ENCODE measurements at regions not wholly inside any gene's neighbourhood (a gene's known extent, or its start where the extent isn't known, plus 50 kb on each side); places are given as distances from the start of the nearest gene placed in this dataset.
"Not testable (repeated sequence)": the region's sequence is repeated elsewhere in the genome, so short reads cannot be mapped to it uniquely, and the experiment has no call there.

DNA sequence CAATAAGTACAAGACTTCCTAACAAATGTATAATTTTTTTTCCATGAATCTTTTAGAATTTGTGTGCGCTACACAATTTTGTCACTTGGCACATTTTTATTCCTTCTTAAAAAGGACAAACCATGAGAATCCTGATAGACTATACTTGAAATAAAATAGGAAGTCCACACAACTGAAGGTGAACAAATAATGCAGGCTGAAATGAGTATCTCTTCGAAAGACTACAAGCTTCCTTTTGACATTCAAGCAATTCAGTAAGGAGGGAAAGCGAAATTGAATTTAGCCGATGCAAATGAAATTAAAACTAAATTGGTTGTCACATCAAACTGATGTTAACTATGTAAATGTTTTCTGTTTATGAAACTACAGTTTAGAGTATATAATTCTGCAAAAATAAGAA is 374.4 kb upstream of the CCNH start:
- DNase-seq (ENCODE audit: low spot score) (no peak), FAIRE-seq (no peak)

DNA sequence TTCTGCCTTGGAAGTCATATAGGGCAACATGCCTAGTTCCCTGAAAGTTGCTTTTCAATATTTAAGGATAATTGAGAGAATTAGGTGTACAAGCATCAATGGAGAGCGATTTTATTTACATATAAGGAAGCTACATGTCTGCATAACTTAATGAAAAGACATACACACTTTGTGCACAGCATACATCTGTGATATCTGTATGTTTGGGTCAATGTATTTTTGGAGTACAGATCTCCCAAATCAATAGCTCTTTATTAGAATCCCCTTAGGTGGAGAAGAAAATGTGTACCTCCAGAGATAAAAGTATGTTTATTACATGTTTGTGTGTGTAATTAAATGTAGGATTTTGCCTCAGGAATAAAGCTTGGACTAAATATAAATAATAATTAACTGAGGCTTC is 373.7 kb upstream of the CCNH start:
- FAIRE-seq (no peak), DNase-seq (ENCODE audit: low spot score) (no peak)

DNA sequence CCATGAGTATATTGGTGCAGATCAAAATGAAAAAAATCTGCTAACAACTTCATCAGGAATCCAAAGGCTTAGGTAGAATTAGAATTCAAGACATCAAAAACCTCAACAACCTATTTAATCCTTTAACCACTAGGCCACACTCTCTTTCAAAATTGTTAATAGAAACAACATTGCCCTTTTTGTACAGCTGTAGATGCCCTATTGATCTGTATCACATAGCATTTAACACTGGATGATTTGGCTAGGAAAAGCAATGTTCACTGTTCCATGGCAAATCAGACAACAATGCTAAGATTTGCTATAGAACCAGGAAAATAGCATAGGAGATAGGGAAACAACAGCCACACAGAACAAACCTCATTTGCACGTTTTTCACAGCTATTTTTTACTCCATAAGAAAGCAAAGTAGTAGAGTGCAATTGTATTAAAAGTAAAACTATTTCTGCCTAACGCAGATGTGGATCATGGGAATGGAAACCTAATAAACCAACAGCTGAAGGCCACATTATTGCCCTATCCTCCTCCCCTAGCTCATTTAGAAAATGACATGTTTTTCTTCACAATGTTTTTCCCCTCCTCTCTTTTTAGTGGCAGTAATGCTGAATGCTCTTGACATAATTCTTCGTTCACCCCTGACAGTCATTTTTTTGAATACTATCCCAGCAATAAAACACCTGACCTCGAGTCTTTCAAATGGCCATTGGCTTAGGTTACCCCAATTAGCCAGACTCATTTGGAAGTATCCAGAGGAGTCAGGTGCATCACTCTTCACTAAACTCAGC is 373.0 kb upstream of the CCNH start:
- DNase-seq (ENCODE audit: low spot score) (no peak), FAIRE-seq (no peak)

DNA sequence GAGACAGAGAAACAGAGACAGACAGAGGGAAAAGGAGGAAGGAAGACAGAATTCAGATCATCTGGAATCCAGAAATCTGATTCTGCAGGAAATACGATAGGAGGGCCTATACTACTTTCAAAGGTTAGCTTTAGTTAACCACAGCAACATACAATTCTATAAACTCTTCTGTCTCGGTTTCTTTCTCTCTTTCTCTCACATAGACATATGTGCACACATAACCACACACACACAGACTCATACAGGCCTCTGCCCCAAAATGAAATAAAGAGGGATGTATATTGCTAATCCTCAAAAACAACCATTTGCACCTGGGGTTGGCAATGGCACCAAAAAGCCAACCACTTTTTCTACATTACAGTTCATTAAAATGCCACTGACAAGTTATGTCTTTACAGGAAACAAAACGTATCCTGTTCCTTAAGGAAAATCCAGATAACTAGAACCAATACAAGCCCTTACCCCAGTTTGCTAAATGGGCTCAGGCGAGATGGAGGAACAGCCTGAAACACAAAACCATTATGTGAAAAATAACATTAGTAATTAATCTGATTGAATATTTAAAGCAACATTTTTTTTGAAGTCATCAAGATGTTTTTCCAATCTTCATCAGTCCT is 372.3 kb upstream of the CCNH start:
- DNase-seq (ENCODE audit: low spot score) = no peak
- FAIRE-seq = no peak

DNA sequence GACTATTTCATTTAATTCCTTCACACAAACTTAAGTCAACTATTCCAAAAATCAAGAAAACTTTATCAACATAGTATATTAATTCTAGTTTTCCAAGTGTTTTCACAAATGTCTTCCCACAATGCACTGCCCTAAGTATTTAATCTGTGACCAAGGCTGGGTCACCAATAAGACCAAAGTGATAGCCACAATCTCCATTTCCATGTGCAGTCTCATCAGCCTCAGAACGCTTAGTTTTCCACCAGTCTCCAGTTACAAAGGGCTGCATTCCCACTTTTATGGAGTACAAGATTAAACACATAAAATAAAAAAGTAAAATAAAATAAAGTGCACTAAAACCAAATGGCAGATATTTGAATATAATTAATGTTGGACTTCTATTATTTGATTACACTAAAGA is 371.6 kb upstream of the CCNH start:
- DNase-seq (ENCODE audit: low spot score) (no peak), FAIRE-seq (no peak)

DNA sequence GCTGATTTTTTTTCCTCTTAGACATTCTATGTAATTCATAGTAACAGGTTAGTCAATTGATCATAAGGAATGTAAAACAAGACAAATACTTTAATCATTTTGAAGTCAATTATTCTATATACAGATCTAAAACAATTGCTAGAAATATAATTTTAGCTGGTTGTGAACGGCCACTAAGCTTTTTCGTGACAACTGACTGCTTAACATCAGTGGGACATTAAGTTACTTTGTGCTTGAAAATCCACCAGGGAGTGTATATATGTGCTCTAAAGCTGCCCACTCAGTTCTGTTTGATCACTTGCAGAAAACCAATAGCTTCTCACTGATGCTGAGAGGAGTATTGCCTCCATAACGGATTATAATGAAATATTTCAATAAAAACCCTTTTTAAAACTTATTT is 370.2 kb upstream of the CCNH start:
- DNase-seq (ENCODE audit: low spot score) (no peak), FAIRE-seq (no peak)

DNA sequence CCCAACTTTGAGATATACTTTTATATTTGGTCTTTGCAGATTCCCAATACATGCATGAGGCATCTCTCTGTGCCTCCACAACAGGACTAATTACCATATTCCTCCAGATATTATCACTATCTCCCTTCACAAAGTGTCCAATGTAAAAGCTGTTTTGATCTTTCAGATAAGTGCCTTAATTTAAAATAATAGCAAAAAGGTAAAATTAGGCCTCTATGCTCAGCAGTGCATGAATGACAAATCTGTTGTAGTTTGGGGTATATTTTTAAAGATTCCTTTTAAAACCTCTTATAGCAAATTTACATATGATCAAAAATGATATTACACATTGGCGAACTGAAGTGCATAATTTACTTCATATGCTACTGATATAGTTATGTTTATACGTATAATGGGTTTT is 369.2 kb upstream of the CCNH start:
- FAIRE-seq = no peak
- no peak for DNase-seq (ENCODE audit: low spot score)

DNA sequence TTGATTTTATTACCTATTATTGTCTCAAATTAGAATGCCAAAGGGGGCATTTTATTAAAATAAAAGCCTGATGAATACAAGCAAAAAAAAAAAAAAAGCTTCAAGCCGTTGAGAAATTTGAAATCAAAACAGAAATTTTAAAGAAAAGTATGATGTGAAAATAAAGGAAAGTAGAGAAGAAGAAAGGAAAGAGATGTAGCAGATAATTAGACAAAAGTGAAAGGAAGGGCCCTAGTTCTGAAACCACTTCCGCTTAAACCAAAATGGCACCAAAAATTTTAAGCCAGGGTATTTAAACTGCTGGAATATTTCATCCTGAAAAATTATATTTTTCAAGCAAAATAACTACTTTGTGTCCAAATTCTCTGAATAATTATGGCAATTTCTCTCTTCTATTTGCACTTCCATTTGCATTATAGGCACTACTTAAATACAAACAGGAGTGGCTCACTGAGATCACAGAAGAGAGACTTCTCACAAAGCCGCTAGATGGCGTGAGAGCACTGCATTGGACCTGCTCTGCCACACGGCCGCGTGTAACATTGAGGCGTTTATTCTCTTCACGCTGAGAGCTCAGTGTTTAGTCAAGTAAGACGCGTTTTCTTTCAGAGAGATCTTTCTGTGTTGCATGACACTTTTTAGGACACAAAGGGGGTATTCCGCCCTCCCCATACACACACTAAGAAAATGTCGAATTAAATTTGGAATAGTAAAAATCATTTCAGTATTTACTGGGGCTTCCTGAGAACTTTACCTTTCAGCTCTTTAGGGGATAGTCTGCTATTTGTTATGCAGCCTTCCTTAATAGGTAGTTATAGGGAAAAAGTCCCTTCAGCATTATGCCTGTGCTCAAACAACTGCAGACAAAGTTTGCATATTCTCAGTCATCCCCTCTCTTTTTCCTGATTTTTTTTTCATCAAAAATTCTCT is 368.4 kb upstream of the CCNH start:
- FAIRE-seq (peak; percentile 29), DNase-seq (ENCODE audit: low spot score) (peak; percentile 47)

DNA sequence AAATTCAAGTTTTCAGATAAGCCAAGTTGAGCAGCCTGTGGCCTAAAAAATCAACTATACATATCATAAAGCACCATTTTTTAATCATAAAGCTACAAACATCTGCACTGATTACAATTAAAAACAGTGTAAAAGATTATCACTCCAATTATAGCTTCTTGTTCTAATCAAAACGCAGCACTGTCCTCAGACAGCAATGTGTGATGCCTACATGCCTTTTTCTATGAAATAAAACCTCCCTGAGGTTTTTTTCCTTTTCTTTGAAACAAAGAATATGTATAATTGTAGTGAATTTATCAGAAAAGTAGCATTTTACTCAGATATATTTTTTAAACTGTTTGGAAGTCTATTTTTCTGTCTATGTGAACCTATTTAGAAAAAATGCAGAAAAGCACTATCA is 366.1 kb upstream of the CCNH start:
- DNase-seq (ENCODE audit: low spot score) (no peak), FAIRE-seq (no peak)

DNA sequence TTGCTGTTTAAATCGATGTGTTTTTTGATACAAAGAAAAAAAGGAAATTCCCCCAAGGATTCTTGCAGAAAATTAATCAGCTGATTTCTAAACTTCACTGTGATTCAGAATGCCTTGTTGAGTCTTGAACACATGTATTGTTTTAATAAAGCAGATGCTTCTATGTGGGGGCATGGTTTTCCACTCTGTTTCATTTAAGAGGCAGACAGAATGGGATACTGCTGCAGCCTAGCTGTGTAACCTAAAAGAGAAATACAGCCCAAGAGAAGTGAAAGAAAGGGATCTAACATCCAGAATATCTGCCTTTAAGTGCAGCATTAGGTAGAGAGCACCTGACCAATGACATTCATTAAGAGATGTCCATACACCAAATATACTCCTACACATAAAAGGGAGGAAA is 365.1 kb upstream of the CCNH start:
- FAIRE-seq (no peak), DNase-seq (ENCODE audit: low spot score) (no peak)

DNA sequence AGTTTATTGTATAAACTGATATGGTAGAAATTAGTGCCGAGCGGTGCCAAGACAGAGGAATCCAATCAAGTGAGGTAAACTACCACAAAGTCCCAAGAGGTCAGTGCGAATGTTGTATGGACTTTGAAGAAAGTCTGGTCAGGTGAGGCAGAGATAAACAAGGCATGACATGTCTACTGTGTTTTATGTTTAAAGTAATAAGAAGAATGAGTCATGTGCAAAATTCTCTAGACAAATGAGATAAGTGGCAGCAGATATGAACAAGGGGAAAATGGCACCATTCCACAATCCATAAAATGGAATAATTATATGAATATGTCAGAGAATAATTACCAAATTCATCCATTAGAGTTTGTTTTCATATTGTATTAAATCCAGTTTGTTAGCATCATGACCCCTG is 364.1 kb upstream of the CCNH start:
- no peak for FAIRE-seq
- no peak for DNase-seq (ENCODE audit: low spot score)

DNA sequence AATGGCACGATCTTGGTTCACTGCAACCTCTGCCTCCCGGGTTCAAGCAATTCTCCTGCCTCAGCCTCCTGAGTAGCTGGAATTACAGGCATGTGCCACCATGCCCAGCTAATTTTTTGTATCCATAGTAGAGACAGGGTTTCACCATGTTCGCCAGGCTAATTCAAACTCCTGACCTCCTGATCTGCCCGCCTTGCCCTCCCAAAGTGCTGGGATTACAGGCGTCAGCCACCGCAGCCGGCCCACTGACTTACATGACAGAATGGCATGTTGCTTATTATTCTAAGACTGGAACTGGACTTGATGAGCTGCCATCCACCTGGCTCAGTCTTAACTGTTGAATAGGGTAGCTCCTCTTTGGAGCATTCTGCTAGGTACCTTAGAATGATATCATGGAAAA is 363.6 kb upstream of the CCNH start:
- FAIRE-seq; DNase-seq (ENCODE audit: low spot score): not testable (repeated sequence)

DNA sequence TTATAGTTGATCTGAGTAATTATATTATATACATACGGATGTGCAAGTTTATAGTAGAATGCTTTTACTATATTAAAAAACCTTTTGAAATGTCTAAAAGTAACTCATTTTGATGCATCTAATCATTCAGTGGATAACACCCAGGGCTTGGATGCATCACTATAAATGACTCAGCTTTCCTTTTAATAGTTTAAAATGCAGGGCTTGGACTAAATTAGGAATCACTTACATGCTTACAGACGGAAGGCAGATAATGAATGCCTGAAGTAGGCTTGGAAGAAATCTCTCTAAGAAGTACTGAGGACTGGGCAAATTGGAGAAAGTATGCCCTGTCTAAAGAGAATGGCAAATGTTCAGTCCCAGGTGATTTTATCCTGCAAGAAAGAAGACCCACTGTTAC is 362.5 kb upstream of the CCNH start:
- DNase-seq (ENCODE audit: low spot score) = no peak
- FAIRE-seq = no peak

DNA sequence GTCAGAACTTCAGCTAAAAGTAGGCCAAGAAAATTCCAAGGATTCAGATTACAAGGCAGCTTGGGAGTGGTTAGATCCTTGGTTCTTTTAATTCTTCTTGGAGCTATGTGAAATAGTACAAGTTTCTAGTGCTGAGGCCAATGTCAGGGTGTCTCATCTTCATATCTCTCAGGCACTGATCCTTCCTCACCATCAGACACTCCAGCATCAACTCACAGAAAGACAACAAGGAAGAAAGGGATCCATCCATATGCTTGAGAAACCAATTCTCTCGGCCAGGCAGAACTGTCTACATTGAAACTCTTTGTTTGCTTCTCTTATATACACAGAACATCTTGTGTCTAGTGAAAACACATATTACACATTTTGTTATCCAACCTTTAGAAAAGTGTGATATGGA is 362.1 kb upstream of the CCNH start:
- FAIRE-seq = no peak
- no peak for DNase-seq (ENCODE audit: low spot score)

DNA sequence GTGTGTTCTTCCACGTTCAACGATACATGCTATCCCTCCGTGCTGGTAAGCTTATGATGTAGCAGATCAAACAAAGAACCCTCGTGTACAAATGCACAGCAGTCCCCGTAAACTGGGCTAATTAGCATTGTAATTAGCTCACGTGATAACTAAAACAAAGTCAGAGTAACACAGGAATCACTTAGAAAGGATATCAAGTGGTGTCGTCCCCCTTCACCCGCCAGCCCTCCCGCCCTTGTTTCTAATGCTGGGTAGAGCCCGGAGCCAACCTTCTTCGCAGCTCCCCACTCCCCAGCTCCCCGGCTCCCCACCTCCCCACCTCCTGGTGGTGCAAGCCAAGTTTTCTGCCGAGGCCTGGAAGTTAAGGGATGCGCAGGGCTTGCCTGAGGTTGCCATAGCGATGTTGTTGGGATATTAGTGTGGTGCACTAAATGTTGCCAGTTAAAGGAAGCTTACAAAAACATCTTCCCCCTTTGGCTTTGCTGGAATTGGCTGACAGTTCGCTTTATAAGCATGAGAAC is 357.9 kb upstream of the CCNH start:
- DNase-seq (ENCODE audit: low spot score) (no peak), FAIRE-seq (no peak)

DNA sequence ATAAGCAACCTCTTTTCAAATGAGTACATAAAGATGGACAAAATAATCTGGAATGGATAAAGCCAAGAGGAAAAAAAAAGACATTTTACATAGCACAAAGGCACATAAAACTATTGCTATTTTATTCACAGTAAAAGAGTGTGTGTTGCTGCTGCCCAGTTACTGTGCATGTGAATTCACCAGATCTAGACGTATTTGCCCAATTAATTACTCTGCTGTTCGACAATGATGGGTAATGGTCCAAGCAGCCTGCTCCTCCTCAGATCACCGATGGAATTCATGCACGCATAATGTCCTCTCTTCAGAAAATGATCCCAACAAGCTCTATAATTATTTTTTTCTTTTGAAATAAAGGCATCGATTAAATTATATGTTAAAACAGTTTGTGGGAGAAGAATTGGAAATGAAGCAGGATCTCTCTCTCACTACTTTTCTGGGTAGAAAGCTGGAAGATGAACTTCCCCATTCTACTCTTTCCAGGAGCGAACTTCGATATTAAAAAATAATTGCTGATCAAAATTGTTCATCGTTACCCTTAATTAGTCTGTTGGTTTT is 357.4 kb upstream of the CCNH start:
- no peak for FAIRE-seq
- DNase-seq (ENCODE audit: low spot score) = no peak

DNA sequence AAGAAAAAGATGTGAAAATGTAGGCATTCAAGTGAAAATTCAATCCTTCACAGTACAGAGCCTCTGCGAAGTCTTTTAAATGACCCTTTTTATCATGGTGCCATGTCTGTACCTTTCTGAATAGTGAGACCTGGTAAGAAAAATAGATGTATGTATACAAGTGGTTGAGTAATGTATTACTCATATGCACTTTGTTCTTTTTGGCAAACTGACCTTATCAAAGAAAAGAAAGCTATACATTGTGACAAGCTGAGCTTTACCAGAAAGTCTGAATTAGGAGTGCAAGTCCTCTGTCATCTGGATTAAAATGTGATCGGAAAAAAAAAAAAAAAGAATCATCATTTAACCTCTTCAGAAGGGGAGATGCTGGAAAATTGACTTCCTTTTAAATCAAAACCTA is 356.4 kb upstream of the CCNH start:
- FAIRE-seq = no peak
- DNase-seq (ENCODE audit: low spot score) = no peak

DNA sequence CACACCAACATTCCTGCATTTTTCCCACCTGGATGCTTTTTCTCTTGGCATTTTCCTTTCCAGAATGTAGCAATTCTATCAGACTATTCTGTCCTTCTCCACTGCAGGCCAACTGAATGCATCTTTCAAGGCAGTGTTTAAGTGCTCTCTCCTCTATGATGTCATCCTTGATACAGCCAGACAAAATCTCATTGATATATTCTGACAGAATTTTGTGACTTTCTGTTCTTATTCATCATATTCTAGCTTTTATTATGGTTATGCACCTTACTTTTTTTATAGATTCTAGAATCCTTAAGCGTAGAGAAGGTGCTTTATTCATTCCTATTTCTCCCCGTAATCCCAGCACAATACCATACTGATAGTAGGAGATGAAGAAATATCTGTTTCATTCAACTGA is 355.5 kb upstream of the CCNH start:
- no peak for DNase-seq (ENCODE audit: low spot score)
- no peak for FAIRE-seq

DNA sequence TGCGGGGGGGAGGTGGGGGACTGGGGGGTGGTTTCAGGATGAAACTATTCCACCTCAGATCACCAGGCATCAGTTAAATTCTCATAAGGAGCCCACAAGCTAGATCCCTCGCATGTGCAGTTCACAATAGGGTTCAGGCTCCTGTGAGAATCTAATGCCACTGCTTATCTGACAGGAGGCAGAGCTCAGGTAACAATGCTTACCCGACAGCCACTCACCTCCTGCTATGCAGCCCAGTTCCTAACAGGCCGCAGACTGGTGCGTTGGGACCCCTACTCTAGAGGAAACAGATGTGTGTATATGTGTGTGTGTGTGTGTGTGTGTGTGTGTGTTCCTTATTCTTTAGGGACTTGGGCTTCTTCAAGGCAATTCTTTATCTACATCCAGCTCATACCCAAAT is 352.3 kb upstream of the CCNH start:
- no peak for FAIRE-seq
- DNase-seq (ENCODE audit: low spot score) = no peak

DNA sequence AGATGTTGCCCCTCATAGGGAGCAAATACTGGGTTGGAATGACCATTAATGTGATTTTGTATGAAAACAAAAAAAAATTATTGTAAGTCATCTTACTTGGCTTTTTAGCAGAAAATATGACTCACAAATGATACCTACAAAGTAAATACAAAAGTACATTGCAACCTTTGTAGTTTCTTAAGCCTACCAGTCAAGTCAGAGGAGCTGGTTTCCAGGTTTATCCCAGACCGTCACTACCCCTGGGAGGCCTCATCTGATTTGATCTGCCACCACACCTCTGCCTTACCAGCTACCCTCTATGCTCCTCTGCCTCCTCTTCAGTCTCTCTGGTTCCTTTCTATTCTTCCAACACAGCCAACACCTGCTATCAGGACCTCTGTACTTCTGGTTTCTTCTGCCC is 349.9 kb upstream of the CCNH start:
- DNase-seq (ENCODE audit: low spot score) (no peak), FAIRE-seq (no peak)

DNA sequence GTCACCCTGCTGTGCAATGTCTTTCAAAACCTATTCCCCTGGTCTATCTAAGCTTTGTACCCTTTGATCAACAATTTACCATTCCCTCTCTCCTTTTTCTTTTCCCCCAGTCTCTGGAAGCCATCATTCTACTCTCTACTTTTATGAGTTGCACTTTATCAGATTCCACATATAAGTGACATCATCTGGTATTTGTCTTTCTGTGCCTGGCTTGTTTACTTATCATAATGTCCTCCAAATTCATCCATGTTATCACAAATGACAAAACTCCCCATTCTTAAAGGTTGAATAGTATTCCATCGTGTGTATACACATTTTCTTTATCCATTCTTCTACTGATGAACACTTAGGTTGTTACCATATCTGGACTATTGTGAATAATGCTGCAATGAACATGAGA is 344.2 kb upstream of the CCNH start:
- FAIRE-seq (no peak), DNase-seq (ENCODE audit: low spot score) (no peak)

DNA sequence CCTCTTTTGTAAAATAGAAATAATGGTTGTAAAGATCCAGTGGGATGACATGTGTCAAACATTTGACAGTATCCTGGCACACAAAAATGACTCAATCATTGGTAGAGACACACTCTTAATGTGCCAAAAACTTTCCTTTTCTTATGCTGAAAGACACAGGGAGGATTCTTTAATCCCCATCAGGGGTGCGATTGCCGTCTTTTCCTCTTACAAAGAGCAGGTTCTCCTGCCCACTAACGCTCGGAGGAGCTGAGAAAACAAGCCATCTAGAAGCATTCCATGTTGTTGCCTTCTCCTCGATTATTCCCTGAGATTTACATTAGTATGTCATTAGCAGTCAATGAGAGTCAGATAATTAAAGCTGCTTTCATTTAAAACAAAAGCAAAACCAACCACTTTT is 342.6 kb upstream of the CCNH start:
- DNase-seq (ENCODE audit: low spot score) (no peak), FAIRE-seq (no peak)

Data from RCC 7860 (cell line).